ENCODE measurements at regions not wholly inside any gene's neighbourhood (a gene's known extent, or its start where the extent isn't known, plus 50 kb on each side); places are given as distances from the start of the nearest gene placed in this dataset.

GRCh38 chr12:131550121-131550520, 160.8 kb upstream of the SFSWAP start:
- no peak for FAIRE-seq
- H3K79me1 ChIP-seq (ENCODE audit: low read depth, low read length): no peaks in the 10 kb centered on the region

More at GRCh38 chr12:131550121-131550520, 160.8 kb upstream of the SFSWAP start:
- Histone ChIP-seq H2BK15ac (ENCODE audit: low read length) (no peak overlapping the region), H2BK5ac (ENCODE audit: low read depth, low read length) (no peak overlapping the region), H2BK20ac (ENCODE audit: low read length) (no peak overlapping the region), H3K23me2 (ENCODE audit: low read depth, low read length) (no peaks in the 10 kb centered on the region), H2AK5ac (ENCODE audit: low read depth, low read length) (no peak overlapping the region), H3K9me3 (ENCODE audit: insufficient read depth in 2 of 2, low read depth in 1 of 2, low read length in 1 of 2) (no peaks in the 10 kb centered on the region), H3K56ac (replicated peaks; ENCODE audit: insufficient read length, low read depth, low read length) (no peak overlapping the region), H3K4ac (replicated peaks; ENCODE audit: insufficient read length, low read depth, low read length) (no peak overlapping the region), H3K4me1 (replicated peaks in 1 of 4; ENCODE audit: control insufficient read depth in 3 of 4, insufficient read depth in 4 of 4, low read length in 3 of 4) (peaks cover 4 to 10% (median 6%) of the 10 kb centered on the region in 4 experiments; a peak in 5 of 7 replicates), H3K4me2 (ENCODE audit: insufficient read depth in 1 of 2, low read depth in 2 of 2, low read length in 2 of 2) (no peak overlapping the region), H4K91ac (replicated peaks; ENCODE audit: insufficient read length, low read length) (no peak overlapping the region), H4K5ac (ENCODE audit: insufficient read length, low read depth, low read length) (no peak overlapping the region), H4K8ac (ENCODE audit: extremely low read depth, insufficient read depth, low read length) (no peak overlapping the region), H2AFZ (ENCODE audit: low read length) (no peak overlapping the region), H3K14ac (ENCODE audit: insufficient read length) (no peak overlapping the region), H3K9ac (replicated peaks in 1 of 4; ENCODE audit: extremely low read depth in 1 of 4, low read depth in 3 of 4, low read length in 3 of 4) (no peak overlapping the region), H3K4me3 (ENCODE audit: extremely low read depth in 1 of 4, insufficient read depth in 2 of 4, low read depth in 3 of 4, low read length in 4 of 4) (no peak overlapping the region), H3K79me2 (ENCODE audit: control insufficient read depth in 1 of 2, insufficient read depth in 2 of 2, low read length in 2 of 2) (no peaks in the 10 kb centered on the region), H3K36me3 (ENCODE audit: control insufficient read depth in 2 of 4, insufficient read depth in 4 of 4, low read length in 3 of 4) (no peaks in the 10 kb centered on the region), H2BK120ac (replicated peaks; ENCODE audit: low read depth, low read length) (no peak overlapping the region), H3K27me3 (replicated peaks in 1 of 4; ENCODE audit: control insufficient read depth in 3 of 4, extremely low read depth in 1 of 4, insufficient read depth in 3 of 4, low read length in 3 of 4) (no peaks in the 10 kb centered on the region), H3K27ac (ENCODE audit: low read depth, low read length) (no peak overlapping the region), H3K23ac (ENCODE audit: insufficient read length) (no peak overlapping the region), H3K18ac (ENCODE audit: extremely low read depth, low read length) (no peak overlapping the region), H4K20me1 (replicated peaks in 1 of 2; ENCODE audit: control insufficient read depth in 1 of 2, insufficient read depth in 2 of 2, low read length in 2 of 2) (no peaks in the 10 kb centered on the region), H2BK12ac (ENCODE audit: low read depth, low read length) (no peak overlapping the region)
- no peak for DNase-seq (ENCODE audit: low read depth in 1 of 2, low spot score in 2 of 2)
- TF ChIP-seq SP1 (IDR thresholded peaks at IDR 0.05; ENCODE audit: low read depth, low read length): no peak
- TF ChIP-seq EP300 (IDR thresholded peaks at IDR 0.05; ENCODE audit: borderline replicate concordance in 1 of 2, low read depth in 2 of 2, low read length in 2 of 2): no peak
- 97% methylated on average over 5 of the region's 5 CpGs; no CpG with 5 or more reads in 1 of the 2 experiments for WGBS, 2 experiments (ENCODE audit: extremely low coverage in 1 of 2, insufficient coverage in 1 of 2, insufficient read length in 1 of 2, insufficient replicate concordance in 2 of 2, low coverage in 1 of 2, low lambda C conversion rate in 2 of 2, missing lambda C conversion rate in 1 of 2)
- ChIA-PET POLR2A (ENCODE audit: partially characterized antibody) (no interaction called here), CTCF (ENCODE audit: partially characterized antibody) (no interaction called here)

Measured in H1 (cell line).